ENCODE measurements at regions not wholly inside any gene's neighbourhood (a gene's known extent, or its start where the extent isn't known, plus 50 kb on each side); places are given as distances from the start of the nearest gene placed in this dataset.

- H3K4me3 ChIP-seq (ENCODE audit: low read depth in 1 of 2, low read length in 2 of 2): no peak overlapping the region
- H3K36me3 ChIP-seq (ENCODE audit: insufficient read depth, low read length): no peaks in the 10 kb centered on the region
- no peaks in the 10 kb centered on the region for H3K79me2 ChIP-seq (ENCODE audit: insufficient read depth, low read length)
- no peak overlapping the region for H3K4me2 ChIP-seq (ENCODE audit: insufficient read depth, low read length)
- TF ChIP-seq CTCF (IDR thresholded peaks at IDR 0.05; ENCODE audit: borderline replicate concordance, extremely low read depth, low read length, poor library complexity, severe bottlenecking) (no peak), EZH2 (IDR thresholded peaks at IDR 0.05; ENCODE audit: borderline replicate concordance, low read depth, low read length, severe bottlenecking) (no peak)
- no peaks in the 10 kb centered on the region for H4K20me1 ChIP-seq (ENCODE audit: insufficient read depth, low read length)
- no peaks in the 10 kb centered on the region for H3K4me1 ChIP-seq (ENCODE audit: insufficient read depth, low read length)
- no peaks in the 10 kb centered on the region for H3K27me3 ChIP-seq (ENCODE audit: insufficient read depth, low read length, poor library complexity)
- ATAC-seq (ENCODE audit: insufficient read depth, low read depth) (no peak), DNase-seq (no peak)
- H3K9ac ChIP-seq (ENCODE audit: low read depth, low read length): no peak overlapping the region
- H3K9me3 ChIP-seq (ENCODE audit: insufficient read depth, low read length, severe bottlenecking): no peaks in the 10 kb centered on the region
- H2AFZ ChIP-seq (ENCODE audit: low read depth, low read length): no peak overlapping the region
- no peak overlapping the region for H3K27ac ChIP-seq (ENCODE audit: low read length)
Measured at GRCh38 chr3:18765662-18766061, 340.5 kb upstream of the SATB1 start.

- H3K4me1 ChIP-seq (ENCODE audit: insufficient read depth, low read length): no peaks in the 10 kb centered on the region
Measured at GRCh38 chr3:18765161-18765560, 340.0 kb upstream of the SATB1 start.

GRCh38 chr3:18761530-18761929 lies 336.4 kb upstream of the SATB1 start:
- ATAC-seq (ENCODE audit: insufficient read depth, low read depth): no peak
- Histone ChIP-seq H3K36me3 (ENCODE audit: insufficient read depth, low read length) (no peaks in the 10 kb centered on the region), H2AFZ (ENCODE audit: low read depth, low read length) (no peak overlapping the region), H3K79me2 (ENCODE audit: insufficient read depth, low read length) (no peaks in the 10 kb centered on the region), H3K27me3 (ENCODE audit: insufficient read depth, low read length, poor library complexity) (no peaks in the 10 kb centered on the region), H3K27ac (ENCODE audit: low read length) (no peak overlapping the region), H3K4me2 (ENCODE audit: insufficient read depth, low read length) (no peak overlapping the region), H4K20me1 (ENCODE audit: insufficient read depth, low read length) (no peaks in the 10 kb centered on the region), H3K9ac (ENCODE audit: low read depth, low read length) (no peak overlapping the region), H3K4me3 (ENCODE audit: low read depth in 1 of 2, low read length in 2 of 2) (no peak overlapping the region), H3K4me1 (ENCODE audit: insufficient read depth, low read length) (peaks cover 7% of the 10 kb centered on the region), H3K9me3 (ENCODE audit: insufficient read depth, low read length, severe bottlenecking) (no peaks in the 10 kb centered on the region)
- DNase-seq: no peak
- TF ChIP-seq CTCF (IDR thresholded peaks at IDR 0.05; ENCODE audit: borderline replicate concordance, extremely low read depth, low read length, poor library complexity, severe bottlenecking) (no peak), EZH2 (IDR thresholded peaks at IDR 0.05; ENCODE audit: borderline replicate concordance, low read depth, low read length, severe bottlenecking) (no peak)

More at GRCh38 chr3:18765161-18765560, 340.0 kb upstream of the SATB1 start:
- no peak for DNase-seq
- Histone ChIP-seq H3K4me3 (ENCODE audit: low read depth in 1 of 2, low read length in 2 of 2) (no peak overlapping the region), H3K27ac (ENCODE audit: low read length) (no peak overlapping the region), H3K9ac (ENCODE audit: low read depth, low read length) (no peak overlapping the region), H3K36me3 (ENCODE audit: insufficient read depth, low read length) (no peaks in the 10 kb centered on the region), H3K4me2 (ENCODE audit: insufficient read depth, low read length) (no peak overlapping the region), H3K27me3 (ENCODE audit: insufficient read depth, low read length, poor library complexity) (no peaks in the 10 kb centered on the region), H2AFZ (ENCODE audit: low read depth, low read length) (no peak overlapping the region), H4K20me1 (ENCODE audit: insufficient read depth, low read length) (no peaks in the 10 kb centered on the region), H3K79me2 (ENCODE audit: insufficient read depth, low read length) (no peaks in the 10 kb centered on the region), H3K9me3 (ENCODE audit: insufficient read depth, low read length, severe bottlenecking) (no peaks in the 10 kb centered on the region)
- no peak for ATAC-seq (ENCODE audit: insufficient read depth, low read depth)
- no peak for TF ChIP-seq CTCF (IDR thresholded peaks at IDR 0.05; ENCODE audit: borderline replicate concordance, extremely low read depth, low read length, poor library complexity, severe bottlenecking)
- TF ChIP-seq EZH2 (IDR thresholded peaks at IDR 0.05; ENCODE audit: borderline replicate concordance, low read depth, low read length, severe bottlenecking): no peak

Measured in DND-41 (cell line).